Kidney (tissue), 13 donors: ENCODE measurements at regions not wholly inside any gene's neighbourhood (a gene's known extent, or its start where the extent isn't known, plus 50 kb on each side); places are given as distances from the start of the nearest gene placed in this dataset.
"Not testable (repeated sequence)": the region's sequence is repeated elsewhere in the genome, so short reads cannot be mapped to it uniquely, and the experiment has no call there.

ENCODE experiments used
- DNase-seq, 5 donors: peaks; one replicate each; pipeline ENCODE4 v3.0.0-alpha.2; 2013 to 2020
- FAIRE-seq: peaks from 2 replicates; lab custom pipeline; 2012; peaks lifted over from hg19 to GRCh38; lab: Jason Lieb, UNC
- H3K27ac ChIP-seq, 2 donors: one replicate each; pipeline ENCODE4 v1.7.0; 2013; ENCODE audit warnings: low read depth in 2 of 2, low read length in 2 of 2, inconsistent platforms in 1 of 2
- H3K27me3 ChIP-seq: one replicate; pipeline ENCODE4 v1.7.1; 2013; ENCODE audit warnings: low read length, inconsistent platforms; ENCODE audit not compliant: control insufficient read depth, insufficient read depth
- H3K36me3 ChIP-seq, 3 donors: one replicate each; pipeline versions ENCODE4 v1.7.0 to v1.7.1; 2013; ENCODE audit warnings: low read length in 3 of 3, control low read depth in 1 of 3, inconsistent platforms in 1 of 3; ENCODE audit not compliant: insufficient read depth in 3 of 3, control insufficient read depth in 2 of 3
- H3K4me1 ChIP-seq, 3 donors: one replicate each; pipeline versions ENCODE4 v1.7.0 to v1.7.1; 2013; ENCODE audit warnings: low read length in 3 of 3, inconsistent platforms in 1 of 3, low read depth in 1 of 3; ENCODE audit not compliant: control insufficient read depth in 2 of 3, insufficient read depth in 2 of 3
- H3K4me3 ChIP-seq, 3 donors: one replicate each; pipeline versions ENCODE4 v1.7.0 to v1.8.1; 2013; ENCODE audit warnings: low read length in 3 of 3, control low read depth in 1 of 3, inconsistent platforms in 1 of 3
- H3K9ac ChIP-seq, 3 donors: one replicate each; pipeline versions ENCODE4 v1.7.0 to v1.7.1; 2013; ENCODE audit warnings: low read length in 3 of 3, control low read depth in 1 of 3, inconsistent platforms in 1 of 3
- H3K9me3 ChIP-seq, 3 donors: one replicate each; pipeline versions ENCODE4 v1.7.0 to v1.7.1; 2013; ENCODE audit warnings: low read length in 3 of 3, control low read depth in 1 of 3, inconsistent platforms in 1 of 3; ENCODE audit not compliant: control insufficient read depth in 2 of 3, insufficient read depth in 1 of 3
- intact Hi-C: fragments of 100-400 bp; cut with DNase I; formaldehyde crosslinking; loops from one replicate; pipeline ENCODE4 v1.11.1; 2022
- TF ChIP-seq, protein P1 (sequence below): IDR thresholded peaks from 3 replicates; pipeline ENCODE4 v1.5.1; 2012; ENCODE audit warnings: mild to moderate bottlenecking, moderate library complexity, borderline replicate concordance; ENCODE audit not compliant: insufficient read depth; ENCODE audit errors: extremely low read depth
- donor health status: control.
- donor health status: control.
- donor health status: control.
- donor health status: control.
- donor health status: control.
- donor health status: DM: yes; HTN: yes; CAD: no.
- donor health status: Normal renal cell carcinoma (clear cell type).

GRCh38 chr1:168490306-168490705, 53.5 kb downstream of the XCL2 start:
- FAIRE-seq: no peak
- Histone ChIP-seq H3K9me3 (no peaks in the 10 kb centered on the region), H3K27me3 (no peaks in the 10 kb centered on the region), H3K9ac (no peak overlapping the region), H3K4me3 (no peak overlapping the region), H3K36me3 (no peaks in the 10 kb centered on the region), H3K4me1 (no peaks in the 10 kb centered on the region), H3K27ac (no peak overlapping the region)
- intact Hi-C loops: no loop called here
- TF ChIP-seq, protein P1, sequence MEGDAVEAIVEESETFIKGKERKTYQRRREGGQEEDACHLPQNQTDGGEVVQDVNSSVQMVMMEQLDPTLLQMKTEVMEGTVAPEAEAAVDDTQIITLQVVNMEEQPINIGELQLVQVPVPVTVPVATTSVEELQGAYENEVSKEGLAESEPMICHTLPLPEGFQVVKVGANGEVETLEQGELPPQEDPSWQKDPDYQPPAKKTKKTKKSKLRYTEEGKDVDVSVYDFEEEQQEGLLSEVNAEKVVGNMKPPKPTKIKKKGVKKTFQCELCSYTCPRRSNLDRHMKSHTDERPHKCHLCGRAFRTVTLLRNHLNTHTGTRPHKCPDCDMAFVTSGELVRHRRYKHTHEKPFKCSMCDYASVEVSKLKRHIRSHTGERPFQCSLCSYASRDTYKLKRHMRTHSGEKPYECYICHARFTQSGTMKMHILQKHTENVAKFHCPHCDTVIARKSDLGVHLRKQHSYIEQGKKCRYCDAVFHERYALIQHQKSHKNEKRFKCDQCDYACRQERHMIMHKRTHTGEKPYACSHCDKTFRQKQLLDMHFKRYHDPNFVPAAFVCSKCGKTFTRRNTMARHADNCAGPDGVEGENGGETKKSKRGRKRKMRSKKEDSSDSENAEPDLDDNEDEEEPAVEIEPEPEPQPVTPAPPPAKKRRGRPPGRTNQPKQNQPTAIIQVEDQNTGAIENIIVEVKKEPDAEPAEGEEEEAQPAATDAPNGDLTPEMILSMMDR: no peak
- no peak for DNase-seq

DNA sequence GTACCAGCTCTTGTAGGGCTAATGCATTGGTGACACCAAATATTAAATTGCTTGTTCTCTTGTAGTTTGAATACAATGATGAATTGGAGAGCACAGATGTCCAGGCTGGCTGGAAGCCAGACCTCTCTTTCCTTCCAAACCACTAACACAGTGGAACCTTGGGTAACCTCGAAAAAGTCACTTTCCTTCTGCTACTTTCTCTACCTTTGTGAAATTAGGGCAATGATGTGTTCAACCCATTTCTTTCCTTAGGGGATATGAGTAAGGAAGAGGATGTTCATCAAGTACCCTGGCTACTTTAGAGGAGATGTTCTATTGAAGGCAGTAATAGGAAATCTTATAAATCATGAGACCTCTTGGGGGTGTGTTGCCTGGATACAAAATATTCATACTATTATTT, 55.7 kb downstream of the XCL2 start:
- TF ChIP-seq, protein P1: no peak
- intact Hi-C loops: no loop called here

GRCh38 chr1:168486820-168487219, 57.0 kb downstream of the XCL2 start:
- FAIRE-seq, H3K9me3 ChIP-seq, H3K27me3 ChIP-seq, H3K4me1 ChIP-seq, H3K36me3 ChIP-seq, H3K4me3 ChIP-seq, H3K9ac ChIP-seq, DNase-seq, H3K27ac ChIP-seq, intact Hi-C loops: not testable (repeated sequence)

More for the DNA sequence above, 55.7 kb downstream of the XCL2 start:
- Histone ChIP-seq H3K36me3 (no peaks in the 10 kb centered on the region), H3K9ac (no peak overlapping the region), H3K4me1 (no peaks in the 10 kb centered on the region), H3K27me3 (no peaks in the 10 kb centered on the region), H3K9me3 (no peaks in the 10 kb centered on the region), H3K4me3 (no peak overlapping the region), H3K27ac (no peak overlapping the region)
- no peak for DNase-seq
- FAIRE-seq: no peak

GRCh38 chr1:168485048-168485447, 58.7 kb downstream of the XCL2 start:
- H3K4me3 ChIP-seq: no peak overlapping the region
- H3K9ac ChIP-seq: no peak overlapping the region
- no peak for DNase-seq
- H3K4me1 ChIP-seq: no peaks in the 10 kb centered on the region
- H3K36me3 ChIP-seq: no peaks in the 10 kb centered on the region
- FAIRE-seq: no peak
- no peak overlapping the region for H3K27ac ChIP-seq
- no peaks in the 10 kb centered on the region for H3K27me3 ChIP-seq
- TF ChIP-seq, protein P1: no peak
- intact Hi-C loops: no loop called here
- H3K9me3 ChIP-seq: no peaks in the 10 kb centered on the region
